Transverse colon (tissue), 4 donors: ENCODE measurements at regions not wholly inside any gene's neighbourhood (a gene's known extent, or its start where the extent isn't known, plus 50 kb on each side); places are given as distances from the start of the nearest gene placed in this dataset.

Experiments used
- DNase-seq: peaks from one replicate; pipeline ENCODE4 v3.0.0-alpha.2; 2019
- H3K27ac ChIP-seq, 4 donors: fragments of 200-600 bp; sonication (generic); 2 replicates each; pipeline ENCODE4 v1.5.1; 2016 to 2018; ENCODE audit warnings: inconsistent platforms in 4 of 4
- H3K27me3 ChIP-seq: fragments of 200-600 bp; sonication (generic); 2 replicates; pipeline ENCODE4 v1.5.1; 2017; ENCODE audit warnings: inconsistent platforms
- H3K36me3 ChIP-seq, 4 donors: fragments of 200-600 bp; sonication (generic); 2 replicates each; pipeline ENCODE4 v1.5.1; 2017 to 2019; ENCODE audit warnings: inconsistent platforms in 4 of 4
- H3K4me1 ChIP-seq, 4 donors: fragments of 200-600 bp; sonication (generic); 2 replicates each; pipeline ENCODE4 v1.5.1; 2017 to 2020; ENCODE audit warnings: inconsistent platforms in 4 of 4
- H3K4me3 ChIP-seq, 4 donors: fragments of 200-600 bp; sonication (generic); 1 replicate in 1 of 4; 2 replicates in 3 of 4; pipeline versions ENCODE4 v1.5.1 to v1.6.1; 2017 to 2019; ENCODE audit warnings: inconsistent platforms in 4 of 4
- H3K9me3 ChIP-seq, 2 donors: fragments of 200-600 bp; sonication (generic); 2 replicates each; pipeline ENCODE4 v1.5.1; 2017 to 2019; ENCODE audit warnings: inconsistent platforms in 2 of 2
- EP300 ChIP-seq: sonication (generic); formaldehyde crosslinking; IDR thresholded peaks from one replicate; pipeline ENCODE4 v1.6.1; 2017; ENCODE audit warnings: antibody characterized with exemption, low read depth
- POLR2A ChIP-seq: fragments of 450-650 bp; IDR thresholded peaks from one replicate; pipeline ENCODE4 v1.6.1; 2016; ENCODE audit warnings: antibody characterized with exemption, mild to moderate bottlenecking, moderate library complexity
- POLR2AphosphoS5 ChIP-seq, 3 donors: sonication (generic); formaldehyde crosslinking; IDR thresholded peaks; one replicate each; pipeline ENCODE4 v1.6.1; 2016; ENCODE audit warnings: antibody characterized with exemption in 3 of 3
- whole genome bisulfite sequencing, 2 donors: methylation state at CpG; one replicate each; pipeline ENCODE4 v1.1.5; 2018; ENCODE audit warnings: low coverage in 1 of 2; 5-methylcytosine and 5-hydroxymethylcytosine counted together
- in situ Hi-C, 4 donors: fragments of 200-750 bp; cut with MboI; loops; one replicate each; pipeline versions ENCODE4 v1.15.0 to v1.15.1; 2017; ENCODE audit warnings: low sequenced_read_pairs in 3 of 4, low pct_ligation_motif_present in 1 of 4, low pct_unique_long_range_greater_than_20kb in 1 of 4
- intact Hi-C: fragments of 100-400 bp; cut with DNase I; formaldehyde crosslinking; loops from one replicate; pipeline ENCODE4 v1.15.1; 2023; ENCODE audit warnings: low total_unique reads
- TF ChIP-seq, protein P1 (sequence below), 5 experiments: fragments of 200-600 bp in 3 of 5; fragments of 450-650 bp in 2 of 5; sonication (generic) in 3 of 5; IDR thresholded peaks; 1 replicate in 2 of 5; 2 replicates in 3 of 5; pipeline ENCODE4 v1.5.1; 2016 to 2017; ENCODE audit warnings: antibody characterized with exemption in 5 of 5, inconsistent platforms in 3 of 5, mild to moderate bottlenecking in 2 of 5, moderate library complexity in 1 of 5

- H3K27me3 ChIP-seq, result no peaks in the 10 kb centered on the region
- no peak for TF ChIP-seq POLR2A
- TF ChIP-seq POLR2AphosphoS5 (IDR thresholded peaks at IDR 0.05), result no peak
- TF ChIP-seq EP300, result no peak
- TF ChIP-seq, protein P1, sequence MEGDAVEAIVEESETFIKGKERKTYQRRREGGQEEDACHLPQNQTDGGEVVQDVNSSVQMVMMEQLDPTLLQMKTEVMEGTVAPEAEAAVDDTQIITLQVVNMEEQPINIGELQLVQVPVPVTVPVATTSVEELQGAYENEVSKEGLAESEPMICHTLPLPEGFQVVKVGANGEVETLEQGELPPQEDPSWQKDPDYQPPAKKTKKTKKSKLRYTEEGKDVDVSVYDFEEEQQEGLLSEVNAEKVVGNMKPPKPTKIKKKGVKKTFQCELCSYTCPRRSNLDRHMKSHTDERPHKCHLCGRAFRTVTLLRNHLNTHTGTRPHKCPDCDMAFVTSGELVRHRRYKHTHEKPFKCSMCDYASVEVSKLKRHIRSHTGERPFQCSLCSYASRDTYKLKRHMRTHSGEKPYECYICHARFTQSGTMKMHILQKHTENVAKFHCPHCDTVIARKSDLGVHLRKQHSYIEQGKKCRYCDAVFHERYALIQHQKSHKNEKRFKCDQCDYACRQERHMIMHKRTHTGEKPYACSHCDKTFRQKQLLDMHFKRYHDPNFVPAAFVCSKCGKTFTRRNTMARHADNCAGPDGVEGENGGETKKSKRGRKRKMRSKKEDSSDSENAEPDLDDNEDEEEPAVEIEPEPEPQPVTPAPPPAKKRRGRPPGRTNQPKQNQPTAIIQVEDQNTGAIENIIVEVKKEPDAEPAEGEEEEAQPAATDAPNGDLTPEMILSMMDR (IDR thresholded peaks at IDR 0.05), result no peak
- no peak overlapping the region for H3K27ac ChIP-seq
- 72% methylated on average over 4 of the region's 4 CpGs; no CpG with 5 or more reads in 1 of the 2 donors for WGBS, 2 donors
- intact Hi-C loops (no loop called here), in situ Hi-C loops (no loop called here)
- no peak overlapping the region for H3K4me3 ChIP-seq
- no peak for DNase-seq
- H3K9me3 ChIP-seq, result no peaks in the 10 kb centered on the region
- H3K36me3 ChIP-seq, result no peaks in the 10 kb centered on the region
- H3K4me1 ChIP-seq, result no peaks in the 10 kb centered on the region
Observed at GRCh38 chr4:145418739-145419138, 62.9 kb upstream of the SMAD1 start.

- Histone ChIP-seq H3K9me3 (no peaks in the 10 kb centered on the region), H3K4me3 (no peak overlapping the region), H3K27me3 (no peaks in the 10 kb centered on the region), H3K36me3 (no peaks in the 10 kb centered on the region), H3K27ac (no peak overlapping the region), H3K4me1 (no peaks in the 10 kb centered on the region)
- DNase-seq, result no peak
- TF ChIP-seq POLR2A, result no peak
- TF ChIP-seq POLR2AphosphoS5 (IDR thresholded peaks at IDR 0.05), result no peak
- no peak for TF ChIP-seq EP300
- TF ChIP-seq, protein P1 (IDR thresholded peaks at IDR 0.05), result no peak
- WGBS, 2 donors, result 85 to 89% methylated on average over 5 of the region's 5 CpGs
- intact Hi-C loops, result no loop called here
- in situ Hi-C loops, result no loop called here
Observed at GRCh38 chr4:145417348-145418130, 64.1 kb upstream of the SMAD1 start.

DNA sequence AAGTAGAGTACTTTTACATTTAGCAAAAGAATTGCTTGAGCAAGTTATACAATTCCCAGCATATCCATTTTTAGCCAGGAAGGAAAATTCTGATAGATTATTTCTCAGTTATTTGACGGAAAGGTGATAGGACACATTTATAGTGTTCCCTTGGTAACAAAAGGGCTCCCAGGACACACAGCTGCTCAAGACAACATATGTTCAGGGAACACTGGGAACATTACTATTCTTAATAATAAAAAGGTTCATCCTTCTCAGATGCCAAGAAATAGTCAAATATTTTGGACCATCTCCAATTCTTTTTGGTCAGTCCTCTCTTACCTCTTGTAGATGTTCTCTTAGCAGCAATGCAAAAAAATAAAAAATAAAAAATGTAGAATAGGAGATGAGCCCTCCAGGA lies 66.8 kb upstream of the SMAD1 start:
- WGBS, 2 donors, result 60 to 85% methylated on average over 1 of the region's 1 CpG
- TF ChIP-seq, protein P1 (IDR thresholded peaks at IDR 0.05), result no peak
- no peak for TF ChIP-seq POLR2AphosphoS5 (IDR thresholded peaks at IDR 0.05)
- TF ChIP-seq POLR2A, result no peak
- TF ChIP-seq EP300, result no peak
- in situ Hi-C loops, result no loop called here

DNA sequence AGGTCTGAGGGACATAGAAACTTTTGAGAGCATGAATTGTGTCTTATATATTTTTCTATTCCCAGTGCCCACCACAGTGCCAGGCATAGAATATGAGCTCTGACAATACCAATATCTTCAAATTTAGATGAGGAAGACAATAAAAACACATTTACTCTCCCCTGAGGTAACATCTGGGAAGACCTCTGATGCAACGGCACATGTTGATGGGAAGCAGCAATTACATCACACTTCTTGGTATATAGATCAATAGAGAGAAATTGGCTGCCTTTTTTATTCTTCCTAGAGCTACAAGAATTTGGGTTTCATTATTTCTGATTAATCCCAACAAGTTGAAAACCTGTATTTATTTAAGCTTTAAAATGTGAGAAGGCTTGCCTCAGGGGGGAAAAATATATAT lies 67.4 kb upstream of the SMAD1 start:
- in situ Hi-C loops (no loop called here), intact Hi-C loops (no loop called here)
- Histone ChIP-seq H3K9me3 (no peaks in the 10 kb centered on the region), H3K4me1 (no peaks in the 10 kb centered on the region), H3K27ac (no peak overlapping the region), H3K4me3 (no peak overlapping the region), H3K36me3 (no peaks in the 10 kb centered on the region), H3K27me3 (no peaks in the 10 kb centered on the region)
- no peak for DNase-seq
- TF ChIP-seq POLR2A (no peak), POLR2AphosphoS5 (IDR thresholded peaks at IDR 0.05) (no peak)
- 81 to 83% methylated on average over 1 of the region's 1 CpG for WGBS, 2 donors

More for the DNA sequence above, 66.8 kb upstream of the SMAD1 start:
- H3K27ac ChIP-seq, result no peak overlapping the region
- H3K9me3 ChIP-seq, result no peaks in the 10 kb centered on the region
- intact Hi-C loops, result no loop called here
- H3K36me3 ChIP-seq, result no peaks in the 10 kb centered on the region
- DNase-seq, result no peak
- no peaks in the 10 kb centered on the region for H3K4me1 ChIP-seq
- no peaks in the 10 kb centered on the region for H3K27me3 ChIP-seq
- H3K4me3 ChIP-seq, result no peak overlapping the region

DNA sequence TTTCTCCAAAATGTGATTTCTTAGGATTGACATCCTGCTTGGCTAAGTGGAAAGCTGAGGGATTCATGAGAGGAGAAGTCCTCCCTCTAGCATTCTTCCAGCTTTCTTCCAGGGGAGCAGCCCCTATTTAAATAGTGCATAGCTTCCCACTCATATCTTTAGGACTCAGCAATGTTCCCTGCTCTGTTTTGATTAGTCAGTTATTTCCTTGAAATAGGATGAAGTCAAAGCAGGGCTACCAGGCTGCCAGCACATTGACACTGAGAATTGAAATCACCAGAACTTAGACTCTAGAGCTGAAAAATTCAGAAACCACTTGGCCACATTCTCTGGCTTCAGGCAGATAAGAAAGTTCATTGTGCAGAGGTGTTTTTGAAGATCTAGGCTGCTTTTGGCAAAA lies 74.7 kb upstream of the SMAD1 start:
- Histone ChIP-seq H3K36me3 (no peaks in the 10 kb centered on the region), H3K27me3 (no peaks in the 10 kb centered on the region), H3K4me3 (no peak overlapping the region), H3K9me3 (no peaks in the 10 kb centered on the region), H3K4me1 (no peaks in the 10 kb centered on the region), H3K27ac (no peak overlapping the region)
- DNase-seq, result no peak
- intact Hi-C loops, result no loop called here
- TF ChIP-seq EP300, result no peak
- TF ChIP-seq POLR2A, result no peak
- TF ChIP-seq, protein P1 (IDR thresholded peaks at IDR 0.05), result no peak
- TF ChIP-seq POLR2AphosphoS5 (IDR thresholded peaks at IDR 0.05), result no peak
- in situ Hi-C loops, result no loop called here
